Right ventricle myocardium inferior (tissue), 1 donor: ENCODE measurements at regions not wholly inside any gene's neighbourhood (a gene's known extent, or its start where the extent isn't known, plus 50 kb on each side); places are given as distances from the start of the nearest gene placed in this dataset.
A peak's percentile ranks its signal among the peaks of the same experiment; 100 is the strongest.

ENCODE experiments used
- ATAC-seq: fragments of 200-7000 bp; cut with Tn5 transposase; one replicate; pipeline ENCODE4 v1.9.1; 2020; ENCODE audit warnings: mild to moderate bottlenecking, moderate library complexity
- DNase-seq: peaks from one replicate; pipeline ENCODE4 v3.0.0; 2021; ENCODE audit errors: missing footprints
- intact Hi-C: fragments of 100-400 bp; cut with DNase I; formaldehyde crosslinking; loops from one replicate; pipeline ENCODE4 v1.11.0; 2022
- donor health status: DM: no; HTN: yes; CAD: no; lungs with severe emphysema.

- DNase-seq (no peak), ATAC-seq (no peak)
- intact Hi-C loops, result no loop called here
These were observed 468.4 kb downstream of the C3orf38 start for GRCh38 chr3:88618021-88618645.

GRCh38 chr3:88621586-88621985 lies 471.8 kb downstream of the C3orf38 start:
- intact Hi-C loops, result no loop called here
- no peak for ATAC-seq

GRCh38 chr3:88623709-88624108 lies 473.9 kb downstream of the C3orf38 start:
- no peak for DNase-seq
- no peak for ATAC-seq
- intact Hi-C loops, result no loop called here

More at GRCh38 chr3:88621586-88621985, 471.8 kb downstream of the C3orf38 start:
- no peak for DNase-seq

GRCh38 chr3:88626456-88627120 lies 476.8 kb downstream of the C3orf38 start:
- ATAC-seq, result no peak
- DNase-seq, result no peak
- intact Hi-C loops, result no loop called here

GRCh38 chr3:88628901-88629300 lies 478.5 kb upstream of the EPHA3 start:
- intact Hi-C loops, result no loop called here
- DNase-seq (no peak), ATAC-seq (no peak)

GRCh38 chr3:88632226-88632625 lies 475.2 kb upstream of the EPHA3 start:
- DNase-seq (no peak), ATAC-seq (no peak)
- intact Hi-C loops, result no loop called here

GRCh38 chr3:88640581-88640980 lies 466.8 kb upstream of the EPHA3 start:
- ATAC-seq (no peak), DNase-seq (no peak)
- intact Hi-C loops, result no loop called here

- DNase-seq (no peak), ATAC-seq (no peak)
- intact Hi-C loops, result no loop called here
These were observed 466.3 kb upstream of the EPHA3 start for GRCh38 chr3:88641033-88641604.

- DNase-seq, result peak; percentile 58
- ATAC-seq, result no peak
- intact Hi-C loops, result no loop called here
These were observed 450.0 kb upstream of the EPHA3 start for GRCh38 chr3:88657459-88657858.

- no peak for DNase-seq
- intact Hi-C loops, result no loop called here
- no peak for ATAC-seq
These were observed 446.0 kb upstream of the EPHA3 start for GRCh38 chr3:88661433-88661824.

- ATAC-seq, result no peak
These were observed 439.2 kb upstream of the EPHA3 start for GRCh38 chr3:88668180-88668579.

GRCh38 chr3:88671573-88671972 lies 435.8 kb upstream of the EPHA3 start:
- DNase-seq, result no peak
- no peak for ATAC-seq
- intact Hi-C loops, result no loop called here

More at GRCh38 chr3:88668180-88668579, 439.2 kb upstream of the EPHA3 start:
- intact Hi-C loops, result no loop called here
- no peak for DNase-seq

GRCh38 chr3:88677298-88677697 lies 430.1 kb upstream of the EPHA3 start:
- ATAC-seq (no peak), DNase-seq (no peak)
- intact Hi-C loops, result no loop called here

GRCh38 chr3:88678747-88679146 lies 428.7 kb upstream of the EPHA3 start:
- no peak for ATAC-seq
- intact Hi-C loops, result no loop called here
- no peak for DNase-seq

- DNase-seq (no peak), ATAC-seq (no peak)
- intact Hi-C loops, result loop anchor here (10.0 kb wide), 1 partner anchor 925 kb away; no protein-coding TSS in a partner anchor
These were observed 417.1 kb upstream of the EPHA3 start for GRCh38 chr3:88690287-88690686.

- DNase-seq (no peak), ATAC-seq (no peak)
- intact Hi-C loops, result loop anchor here (10.0 kb wide), 1 partner anchor 926 kb away; no protein-coding TSS in a partner anchor
These were observed 416.3 kb upstream of the EPHA3 start for GRCh38 chr3:88691081-88691480.

GRCh38 chr3:88703501-88704059 lies 403.8 kb upstream of the EPHA3 start:
- intact Hi-C loops, result no loop called here
- ATAC-seq, result no peak
- DNase-seq, result no peak

- intact Hi-C loops, result no loop called here
- ATAC-seq, result no peak
These were observed 403.1 kb upstream of the EPHA3 start for GRCh38 chr3:88704338-88704737.

GRCh38 chr3:88707837-88708236 lies 399.6 kb upstream of the EPHA3 start:
- no peak for DNase-seq
- intact Hi-C loops, result no loop called here
- ATAC-seq, result no peak

More at GRCh38 chr3:88704338-88704737, 403.1 kb upstream of the EPHA3 start:
- DNase-seq, result no peak

GRCh38 chr3:88712552-88712951 lies 394.9 kb upstream of the EPHA3 start:
- intact Hi-C loops, result no loop called here
- ATAC-seq, result no peak
- DNase-seq, result no peak
